Right lobe of liver (tissue), 6 donors: ENCODE measurements at regions not wholly inside any gene's neighbourhood (a gene's known extent, or its start where the extent isn't known, plus 50 kb on each side); places are given as distances from the start of the nearest gene placed in this dataset.

ENCODE experiments used
- ATAC-seq, 4 donors: fragments of 200-7000 bp; cut with Tn5 transposase; one replicate each; pipeline ENCODE4 v1.9.1; 2020; ENCODE audit warnings: mild to moderate bottlenecking in 4 of 4, moderate library complexity in 4 of 4
- DNase-seq, 3 donors: peaks; one replicate each; pipeline ENCODE4 v3.0.0-alpha.2; 2020
- H3K27ac ChIP-seq, 3 donors: fragments of 200-600 bp; one replicate each; pipeline ENCODE4 v1.8.0; 2022
- H3K27me3 ChIP-seq, 2 donors: fragments of 200-600 bp; one replicate each; pipeline ENCODE4 v1.8.0; 2022
- H3K36me3 ChIP-seq, 4 donors: fragments of 200-600 bp; sonication (generic) in 1 of 4; one replicate each; pipeline versions ENCODE4 v1.5.1 to v1.8.0; 2017 to 2022; ENCODE audit warnings: control low read depth in 1 of 4
- H3K4me1 ChIP-seq, 4 donors: fragments of 200-600 bp; sonication (generic) in 1 of 4; one replicate each; pipeline versions ENCODE4 v1.5.1 to v1.8.0; 2017 to 2022; ENCODE audit warnings: control low read depth in 1 of 4
- H3K4me3 ChIP-seq, 3 donors: fragments of 200-600 bp; one replicate each; pipeline ENCODE4 v1.8.0; 2022
- H3K9me3 ChIP-seq, 4 donors: fragments of 200-600 bp; sonication (generic) in 1 of 4; one replicate each; pipeline versions ENCODE4 v1.5.1 to v1.8.0; 2017 to 2022; ENCODE audit warnings: control low read depth in 1 of 4
- CTCF ChIP-seq, 4 donors: fragments of 200-600 bp in 3 of 4; fragments of 450-650 bp in 1 of 4; IDR thresholded peaks; one replicate each; pipeline versions ENCODE4 v1.5.1 to v1.8.0; 2016 to 2022; ENCODE audit warnings: antibody characterized with exemption in 4 of 4, mild to moderate bottlenecking in 2 of 4
- POLR2A ChIP-seq: fragments of 450-650 bp; IDR thresholded peaks from one replicate; pipeline ENCODE4 v1.6.1; 2017; ENCODE audit warnings: antibody characterized with exemption, mild to moderate bottlenecking
- WGBS: methylation state at CpG from one replicate; pipeline ENCODE4 v1.1.6; 2018; ENCODE audit warnings: low coverage, low lambda C conversion rate; ENCODE audit not compliant: insufficient coverage; ENCODE audit errors: missing lambda C conversion rate; 5-methylcytosine and 5-hydroxymethylcytosine counted together
- intact Hi-C, 2 donors: fragments of 100-400 bp; cut with DNase I; formaldehyde crosslinking; loops; one replicate each; pipeline versions ENCODE4 v1.11.2 to v1.14.1; 2022
- donor health status: DM: no; HTN: yes; CAD: no.
- donor health status: DM: no; HTN: no; CAD: no.
- donor health status: DM: no; HTN: no; CAD: no.
- donor health status: DM: no; HTN: yes; CAD: no.
- donor health status: DM: no; HTN: yes; CAD: no.

- H3K36me3 ChIP-seq: no peaks in the 10 kb centered on the region
- H3K4me3 ChIP-seq: no peak overlapping the region
- H3K27me3 ChIP-seq: no peaks in the 10 kb centered on the region
- no peaks in the 10 kb centered on the region for H3K9me3 ChIP-seq
- TF ChIP-seq POLR2A: no peak
- TF ChIP-seq CTCF (IDR thresholded peaks at IDR 0.05): no peak
- 11% methylated on average over 1 of the region's 1 CpG for WGBS
- intact Hi-C loops: no loop called here
- H3K4me1 ChIP-seq: no peaks in the 10 kb centered on the region
- ATAC-seq (peak; percentile 52 to 82 (median 68)), DNase-seq (no peak)
- no peak overlapping the region for H3K27ac ChIP-seq
These were observed 323.5 kb upstream of the PTGER4 start for GRCh38 chr5:40356248-40356647.

DNA sequence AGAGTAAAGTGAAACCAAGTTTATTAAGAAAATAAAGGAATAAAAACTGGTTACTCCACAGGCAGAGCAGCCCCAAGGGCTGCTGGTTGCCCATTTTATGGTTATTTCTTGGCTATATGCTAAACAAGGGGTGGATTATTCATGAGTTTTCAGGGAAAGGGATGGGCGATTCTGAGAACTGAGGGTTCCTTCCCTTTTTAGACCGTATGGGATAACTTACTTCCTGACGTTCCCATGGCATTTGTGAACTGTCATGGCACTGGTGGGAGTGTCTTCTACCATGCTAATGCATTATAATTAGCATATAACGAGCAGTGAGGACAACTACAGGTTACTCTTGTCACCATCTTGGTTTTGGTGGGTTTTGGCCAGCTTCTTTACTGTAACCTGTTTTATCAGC is 323.9 kb upstream of the PTGER4 start:
- H3K36me3 ChIP-seq: no peaks in the 10 kb centered on the region
- ATAC-seq (peak in 3 of 4 donors; percentile 16 to 49 (median 38)), DNase-seq (no peak)
- no peak overlapping the region for H3K4me3 ChIP-seq
- WGBS: 58% methylated on average over 4 of the region's 4 CpGs
- no peaks in the 10 kb centered on the region for H3K4me1 ChIP-seq
- intact Hi-C loops: no loop called here
- no peak overlapping the region for H3K27ac ChIP-seq
- H3K27me3 ChIP-seq: no peaks in the 10 kb centered on the region
- H3K9me3 ChIP-seq: no peaks in the 10 kb centered on the region
- TF ChIP-seq CTCF (IDR thresholded peaks at IDR 0.05) (no peak), POLR2A (no peak)

- no peaks in the 10 kb centered on the region for H3K27me3 ChIP-seq
- intact Hi-C loops: no loop called here
- DNase-seq (no peak), ATAC-seq (no peak)
- no peaks in the 10 kb centered on the region for H3K36me3 ChIP-seq
- 39% methylated on average over 4 of the region's 6 CpGs for WGBS
- TF ChIP-seq CTCF (IDR thresholded peaks at IDR 0.05): no peak
- TF ChIP-seq POLR2A: no peak
- no peaks in the 10 kb centered on the region for H3K4me1 ChIP-seq
- no peak overlapping the region for H3K4me3 ChIP-seq
- H3K27ac ChIP-seq: no peak overlapping the region
- H3K9me3 ChIP-seq: no peaks in the 10 kb centered on the region
These were observed 324.5 kb upstream of the PTGER4 start for GRCh38 chr5:40355181-40355580.

DNA sequence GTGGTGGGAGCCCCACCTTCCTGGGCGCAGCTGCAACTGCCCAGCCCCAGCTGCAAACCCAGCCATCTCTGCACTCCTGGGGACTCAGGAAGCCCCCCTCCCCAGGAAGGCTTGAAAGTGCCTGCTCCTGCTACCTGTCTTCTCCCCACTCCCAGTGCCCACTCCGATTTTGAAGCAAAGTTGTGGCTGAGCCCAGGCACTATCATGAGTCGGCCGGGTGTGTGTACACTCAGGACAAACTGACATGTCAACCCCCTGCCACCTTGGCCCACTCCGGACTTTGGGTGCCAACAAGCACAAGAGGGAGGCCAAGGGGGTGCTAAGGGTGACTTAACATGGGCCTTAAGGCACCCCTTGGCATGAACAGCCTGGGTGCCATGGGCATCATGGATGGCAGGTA is 325.5 kb upstream of the PTGER4 start:
- peak in 1 of 4 donors; percentile 27 for ATAC-seq
- Histone ChIP-seq H3K27ac (no peak overlapping the region), H3K27me3 (no peaks in the 10 kb centered on the region), H3K9me3 (no peaks in the 10 kb centered on the region), H3K36me3 (no peaks in the 10 kb centered on the region), H3K4me1 (no peaks in the 10 kb centered on the region), H3K4me3 (no peak overlapping the region)
- intact Hi-C loops: no loop called here
- no CpG with 5 or more reads among the region's 5 CpGs for WGBS
- DNase-seq: no peak
- TF ChIP-seq CTCF (IDR thresholded peaks at IDR 0.05): no peak
- no peak for TF ChIP-seq POLR2A

DNA sequence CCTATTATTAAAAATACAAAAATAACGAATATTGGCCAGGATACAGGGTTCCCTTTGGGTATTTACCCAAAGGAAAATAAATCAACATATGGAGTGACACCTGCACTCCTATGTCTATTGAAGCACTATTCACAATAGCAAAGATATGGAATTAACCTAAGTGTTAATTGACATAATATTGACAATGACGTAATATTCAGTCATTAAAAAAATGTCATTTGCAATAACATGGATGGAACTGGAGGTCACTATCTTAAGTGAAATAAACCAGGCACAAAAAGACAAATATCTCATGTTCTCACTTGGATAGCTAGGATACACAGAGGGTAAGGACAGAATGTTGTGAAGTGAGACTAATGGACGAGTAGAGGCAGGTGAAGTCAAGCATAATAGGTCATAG is 326.3 kb upstream of the PTGER4 start:
- H3K27me3 ChIP-seq: no peaks in the 10 kb centered on the region
- no peak overlapping the region for H3K27ac ChIP-seq
- no peaks in the 10 kb centered on the region for H3K4me1 ChIP-seq
- 32% methylated on average over 3 of the region's 3 CpGs for WGBS
- intact Hi-C loops: no loop called here
- TF ChIP-seq POLR2A: no peak
- TF ChIP-seq CTCF (IDR thresholded peaks at IDR 0.05): no peak
- H3K4me3 ChIP-seq: no peak overlapping the region
- no peaks in the 10 kb centered on the region for H3K36me3 ChIP-seq
- DNase-seq (no peak), ATAC-seq (no peak)
- H3K9me3 ChIP-seq: no peaks in the 10 kb centered on the region
